ENCODE measurements at regions not wholly inside any gene's neighbourhood (a gene's known extent, or its start where the extent isn't known, plus 50 kb on each side); places are given as distances from the start of the nearest gene placed in this dataset.
"Not testable (repeated sequence)": the region's sequence is repeated elsewhere in the genome, so short reads cannot be mapped to it uniquely, and the experiment has no call there.

DNA sequence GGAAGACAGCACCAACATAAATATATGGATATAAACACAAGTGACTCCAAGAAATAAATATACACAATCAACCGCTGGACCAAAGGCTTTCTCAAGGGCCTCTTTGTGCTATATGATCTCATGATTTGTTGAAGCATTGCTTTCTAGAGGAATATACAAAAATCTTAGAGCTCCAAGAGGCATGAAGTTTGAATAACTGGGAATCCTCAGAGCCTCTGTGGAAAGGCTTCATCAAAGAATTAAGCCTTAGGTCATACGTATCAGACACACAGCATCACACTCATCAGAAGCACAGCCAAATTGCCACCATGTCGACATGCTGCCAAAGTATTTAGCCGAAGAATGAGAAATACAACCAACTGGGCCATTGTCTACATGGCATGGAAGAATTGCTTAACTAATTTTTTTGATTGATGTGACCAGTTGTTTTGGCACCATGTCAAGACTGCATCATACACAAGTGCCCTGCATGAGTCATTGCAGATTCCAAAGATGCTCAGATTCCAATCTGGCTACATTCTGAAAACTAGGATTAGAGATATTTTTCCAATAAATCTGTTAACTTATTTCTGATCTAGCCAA, 860.6 kb upstream of the ZEB2 start:
- no peak for DNase-seq

DNA sequence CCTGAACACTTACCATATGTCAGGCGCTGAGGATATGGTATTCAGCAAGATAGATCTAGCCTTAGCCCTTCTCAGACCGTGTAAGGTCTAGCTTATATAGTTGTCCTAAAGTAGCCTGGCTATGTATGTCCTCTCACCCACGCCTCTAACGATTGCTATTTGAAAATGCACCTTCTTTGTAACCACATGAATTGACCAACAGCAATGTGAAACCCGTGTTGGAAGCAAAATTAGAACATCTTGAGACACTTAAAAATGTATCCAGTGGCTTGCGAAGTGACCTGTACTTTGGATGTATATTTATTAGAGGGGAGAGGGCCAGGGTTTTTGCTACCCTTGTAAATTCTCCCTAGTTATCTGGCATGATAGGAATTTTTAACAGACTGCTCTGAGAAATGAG, 860.0 kb upstream of the ZEB2 start:
- DNase-seq: no peak

DNA sequence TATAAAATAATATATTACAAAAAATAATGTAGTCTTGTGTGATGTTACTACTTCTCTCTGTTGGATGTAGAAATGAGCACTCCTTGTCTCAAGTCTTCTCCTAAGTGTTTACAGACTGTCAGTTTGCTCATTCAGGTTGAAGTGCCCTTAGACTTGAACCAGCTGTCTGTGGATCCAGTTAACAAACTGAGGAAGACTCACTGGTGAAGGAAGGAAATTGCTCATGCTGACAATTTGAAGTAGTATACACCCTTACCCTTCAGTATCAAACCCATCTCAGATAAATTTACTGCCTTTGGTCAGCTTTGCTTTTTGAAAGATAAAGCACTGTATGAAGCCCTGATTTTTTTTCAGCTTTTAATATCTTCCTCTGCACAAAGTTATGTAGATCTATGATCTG, 854.2 kb upstream of the ZEB2 start:
- no peak for DNase-seq

DNA sequence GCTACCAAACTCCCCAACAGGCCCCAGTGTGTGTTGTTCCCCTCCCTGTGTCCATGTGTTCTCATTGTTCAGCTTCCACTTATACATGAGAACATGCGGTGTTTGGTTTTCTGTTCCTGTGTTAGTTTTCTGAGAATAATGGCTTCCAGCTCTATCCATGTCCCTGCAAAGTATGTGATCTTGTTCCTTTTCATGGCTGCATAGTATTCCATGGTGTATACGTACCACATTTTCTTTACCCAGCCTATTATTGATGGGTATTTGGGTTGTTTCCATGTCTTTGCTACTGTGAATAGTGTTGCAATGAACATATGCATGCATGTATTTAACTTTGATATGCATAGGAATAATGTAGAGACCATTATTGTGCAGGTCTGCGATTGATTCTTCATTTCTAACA, 847.4 kb upstream of the ZEB2 start:
- not testable (repeated sequence) for DNase-seq

DNA sequence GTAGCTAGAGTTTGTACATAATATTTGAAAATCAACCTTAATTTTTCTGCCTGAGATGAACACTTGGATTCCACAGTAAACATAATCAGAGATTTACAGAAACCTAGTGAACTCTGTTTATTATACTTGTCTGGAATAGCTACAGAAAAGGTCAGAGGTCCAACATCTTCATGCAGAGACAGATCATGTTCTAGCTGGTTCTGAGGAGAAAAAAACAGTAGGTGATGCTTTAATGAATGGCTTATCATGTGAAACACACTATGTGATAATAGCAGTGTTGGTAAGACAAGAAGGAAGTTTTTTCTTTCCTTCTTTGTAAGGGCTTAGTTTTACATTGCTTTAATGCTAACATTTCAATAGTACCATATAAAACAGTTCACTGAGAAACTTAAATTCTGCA, 846.4 kb upstream of the ZEB2 start:
- DNase-seq: no peak

DNA sequence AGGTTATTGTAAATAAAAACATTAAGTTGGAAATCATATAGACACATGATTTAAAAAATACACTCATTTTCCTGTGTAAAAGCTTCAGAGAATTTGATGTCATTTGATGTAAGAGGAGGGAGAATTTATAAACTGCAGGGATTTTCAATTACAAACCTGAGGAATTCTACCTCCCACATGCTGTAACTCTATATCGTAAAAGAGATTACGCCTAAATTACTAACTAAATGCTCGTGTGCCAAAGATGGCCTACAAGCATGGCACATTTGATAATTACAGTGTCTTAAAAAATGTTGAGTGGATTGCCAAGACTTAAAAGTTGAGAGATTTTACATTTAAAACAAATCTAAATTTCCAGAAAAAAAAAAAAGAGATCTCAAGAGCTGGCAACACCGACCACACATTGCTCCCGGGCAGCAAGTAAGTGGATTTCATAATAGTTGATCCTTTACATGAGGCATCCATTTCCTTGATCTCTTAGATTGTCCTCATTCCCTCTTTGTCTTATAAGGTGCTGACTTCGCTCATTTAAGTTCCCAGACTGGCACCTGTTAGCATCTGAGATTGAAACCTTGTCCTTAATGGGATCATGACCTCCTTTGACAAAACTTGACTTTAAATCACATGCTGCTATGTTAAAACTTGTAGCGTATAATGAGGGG, 840.3 kb upstream of the ZEB2 start:
- DNase-seq: no peak

DNA sequence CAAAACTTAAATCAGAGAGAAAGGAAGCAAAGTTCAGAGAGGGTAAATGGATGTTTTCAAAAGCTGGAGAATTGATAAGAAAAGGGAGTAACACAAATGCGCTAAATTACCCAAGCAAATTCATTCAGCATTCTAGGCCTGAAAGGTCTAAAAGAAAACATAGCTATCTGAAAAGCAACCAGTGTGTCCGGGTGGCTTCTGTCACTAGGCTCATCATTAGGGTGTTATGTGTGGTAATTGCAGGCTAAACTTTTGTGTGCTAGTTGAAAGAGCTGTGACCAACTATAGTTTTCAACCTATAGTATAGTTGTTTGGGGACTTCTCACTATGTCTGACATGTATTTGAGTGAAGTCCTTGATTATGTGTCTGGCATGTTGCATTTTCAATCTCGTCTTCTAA, 839.6 kb upstream of the ZEB2 start:
- no peak for DNase-seq

DNA sequence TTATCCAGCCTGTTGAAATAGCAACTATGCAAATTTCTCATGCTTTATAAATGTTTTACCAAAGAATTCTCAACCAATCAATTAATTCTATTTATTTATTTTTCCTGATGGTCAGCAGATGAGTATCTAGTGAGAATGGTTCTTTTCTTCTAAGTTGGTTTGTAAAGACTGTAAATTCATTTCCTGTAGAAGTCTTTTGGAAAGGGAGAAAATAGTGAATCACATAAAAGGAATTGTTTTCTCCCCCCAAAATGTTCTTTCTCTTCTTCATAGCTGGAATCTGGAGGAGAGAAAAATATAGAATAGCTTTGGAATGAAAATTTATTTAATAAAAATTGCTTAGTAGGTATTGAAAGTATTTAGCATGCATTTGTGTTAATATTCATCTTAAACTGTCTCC, 836.1 kb upstream of the ZEB2 start:
- no peak for DNase-seq

DNA sequence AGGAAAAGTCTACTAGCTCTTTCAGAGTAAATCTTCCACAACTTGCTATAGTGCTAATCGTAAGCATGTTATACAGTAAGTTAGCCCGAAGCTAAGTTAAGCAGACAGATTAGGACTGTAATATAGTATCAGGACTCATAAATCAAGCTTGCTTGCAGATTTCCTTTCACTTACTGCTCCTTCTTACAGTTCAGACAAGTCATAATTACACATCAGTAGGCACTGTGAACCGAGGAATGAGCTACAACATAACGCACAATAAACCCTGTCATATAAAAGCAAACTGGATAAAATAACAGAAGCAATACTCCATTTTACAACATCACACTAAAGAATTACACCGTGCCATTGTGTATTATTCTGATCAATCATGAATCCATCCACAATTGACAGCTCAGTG, 832.6 kb upstream of the ZEB2 start:
- no peak for DNase-seq

DNA sequence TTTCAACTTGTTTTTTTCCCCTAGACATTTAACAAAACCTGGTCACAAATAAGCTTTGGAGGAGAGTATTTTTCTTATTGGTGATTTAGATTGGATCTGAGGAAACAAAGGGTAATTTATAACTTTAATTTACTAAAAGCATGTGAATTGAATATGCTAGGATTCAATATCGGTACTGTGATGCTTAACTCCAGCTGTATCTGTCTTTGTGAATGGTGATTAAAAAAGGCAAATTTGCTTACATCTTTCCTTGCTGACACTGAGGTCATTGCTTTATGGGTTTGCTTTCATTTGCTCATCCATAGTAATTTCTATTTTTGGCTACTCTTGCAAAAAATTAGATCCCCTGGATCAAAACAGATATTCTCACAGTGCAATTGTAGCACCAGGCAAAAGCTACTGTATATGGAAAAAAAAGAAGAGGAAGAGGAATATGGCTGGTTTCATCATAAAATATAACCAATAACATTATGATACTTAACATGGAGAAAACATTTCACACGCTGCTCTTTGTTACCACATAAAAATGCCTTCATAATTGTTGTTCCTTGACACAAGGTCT, 832.0 kb upstream of the ZEB2 start:
- DNase-seq: no peak

DNA sequence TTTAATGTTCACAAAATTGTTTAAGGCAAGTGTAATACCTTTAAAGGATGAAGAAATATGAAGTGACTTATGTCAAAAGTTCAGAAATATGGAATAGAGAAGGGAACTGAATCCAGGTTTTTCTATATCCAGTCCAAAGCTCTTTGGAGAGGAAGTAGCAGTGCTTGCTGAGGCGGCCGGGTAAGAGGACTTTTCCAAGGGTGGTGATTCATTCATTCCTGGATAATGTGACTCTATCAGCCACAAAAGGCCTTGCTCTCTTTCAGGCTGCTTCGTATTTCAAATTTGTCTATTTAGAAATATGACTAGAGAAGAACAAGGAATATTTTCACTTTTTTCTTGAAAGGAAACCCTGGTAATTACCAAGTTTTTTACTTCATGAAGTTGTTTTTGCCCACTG, 830.1 kb upstream of the ZEB2 start:
- DNase-seq: no peak

DNA sequence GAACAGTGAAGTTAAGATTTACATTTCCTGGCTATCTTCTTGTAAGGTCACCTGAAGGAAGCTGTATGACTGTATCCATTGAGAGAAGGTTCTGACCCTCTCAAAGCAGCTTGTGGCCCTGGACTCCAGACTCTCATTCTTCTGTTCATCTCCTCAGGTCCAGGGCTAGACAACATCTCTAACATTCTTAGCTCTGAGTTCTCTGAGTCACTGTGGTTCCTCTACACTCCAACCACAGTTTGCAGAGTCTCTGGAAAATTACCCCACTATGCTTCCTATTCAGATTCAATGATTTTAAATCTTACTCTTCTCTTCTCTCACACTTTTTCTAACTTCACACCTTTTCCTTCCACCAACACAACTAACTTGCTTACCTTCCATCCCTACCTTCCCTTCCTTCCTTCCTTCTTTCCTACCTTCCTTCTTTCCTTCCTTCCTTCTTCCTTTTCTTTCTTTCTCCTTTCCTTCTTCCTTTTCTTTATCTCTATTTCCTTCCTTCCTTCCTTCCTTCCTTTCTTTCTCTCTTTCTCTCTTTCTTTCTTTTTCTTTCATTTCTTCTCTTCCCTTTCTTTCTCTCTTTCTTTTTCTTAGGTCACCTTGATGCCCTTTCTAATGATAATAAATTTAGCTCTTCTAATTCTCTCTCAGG, 824.3 kb upstream of the ZEB2 start:
- no peak for DNase-seq

DNA sequence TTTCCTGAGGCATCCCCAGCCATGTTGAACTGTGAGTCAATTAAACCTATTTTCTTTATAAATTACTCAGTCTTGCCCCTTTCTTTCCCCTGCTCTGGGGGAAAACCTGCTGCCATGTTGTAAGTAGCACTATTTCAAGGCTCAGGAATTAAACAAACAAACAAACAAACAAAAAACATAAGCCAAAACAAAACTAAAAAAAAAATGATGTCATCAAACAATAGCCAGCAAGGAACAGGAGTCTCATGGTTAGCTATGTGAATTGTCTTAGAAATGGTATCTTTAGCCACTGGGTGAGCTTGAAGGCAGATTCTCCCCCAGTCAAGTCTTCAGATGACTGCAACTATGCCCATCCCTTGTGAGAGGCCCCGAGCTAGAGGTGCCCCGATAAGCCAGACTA, 823.4 kb upstream of the ZEB2 start:
- DNase-seq: no peak

DNA sequence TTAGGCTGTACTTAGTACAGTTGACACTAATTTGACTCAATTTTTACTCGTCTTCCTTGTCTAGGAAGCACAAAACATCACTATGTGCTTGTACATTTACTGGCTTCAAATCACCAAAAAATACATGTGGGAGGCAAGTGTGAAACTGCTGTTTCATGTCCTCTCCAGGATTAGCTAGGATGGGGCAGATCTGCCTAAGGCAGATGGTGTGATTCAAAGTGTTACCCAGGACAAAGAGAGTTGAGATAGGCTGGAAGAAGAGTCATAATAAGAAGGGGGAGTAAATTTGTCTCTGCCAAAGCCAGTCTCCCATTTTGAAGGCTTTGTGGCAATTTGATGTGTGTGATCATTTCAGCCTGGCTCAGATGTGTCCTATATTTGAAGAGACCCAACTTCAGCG, 821.6 kb upstream of the ZEB2 start:
- no peak for DNase-seq

DNA sequence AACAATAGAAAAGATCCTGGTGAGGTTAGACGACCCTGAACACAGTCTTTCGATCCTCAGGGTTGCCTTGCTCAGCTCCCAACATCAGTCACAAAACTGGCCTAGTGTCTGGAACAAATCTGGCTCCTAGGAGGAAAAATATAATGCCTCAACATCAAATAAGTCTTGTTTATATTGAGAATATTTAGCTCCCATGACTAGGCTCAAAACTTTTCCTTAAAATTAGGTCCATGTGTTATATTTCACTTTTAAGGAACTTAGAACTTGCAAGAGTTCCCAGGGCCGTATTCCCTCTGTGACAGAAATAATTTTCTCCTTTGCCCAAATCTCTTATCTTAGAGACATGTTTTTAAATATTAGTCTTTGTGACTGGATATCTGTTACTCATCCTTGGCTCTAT, 819.7 kb upstream of the ZEB2 start:
- DNase-seq: no peak

DNA sequence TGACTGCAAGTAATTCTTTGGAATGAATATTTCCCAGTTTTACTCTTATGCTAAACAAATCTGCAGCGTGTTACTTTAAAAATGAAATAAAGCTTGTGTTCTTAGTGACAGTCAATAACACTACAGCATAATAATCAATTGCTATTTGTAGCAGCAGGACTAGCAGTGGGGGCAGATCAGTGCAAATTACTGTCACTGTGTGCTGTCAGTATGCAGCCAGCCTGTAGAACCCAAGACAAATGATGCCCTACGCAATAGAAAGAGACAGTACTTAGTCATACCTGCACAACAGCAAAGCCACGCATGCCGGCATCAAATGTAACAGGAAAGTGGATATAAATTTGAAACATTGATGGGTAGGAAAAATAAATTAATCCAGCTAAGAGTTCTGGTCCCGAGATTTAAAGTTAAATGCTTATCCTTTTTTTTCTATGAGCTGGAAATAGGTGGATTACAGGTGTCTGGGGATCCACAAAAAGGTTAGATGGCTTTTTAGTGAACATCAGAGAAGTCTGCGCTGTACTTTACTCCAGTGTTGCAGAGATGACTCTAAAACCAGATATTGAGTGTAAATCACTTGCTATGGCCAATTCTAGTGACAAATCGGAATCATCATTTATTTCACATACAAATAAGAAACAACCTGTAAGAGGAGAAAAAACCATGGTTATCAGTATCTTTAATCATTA, 812.4 kb upstream of the ZEB2 start:
- DNase-seq: no peak

DNA sequence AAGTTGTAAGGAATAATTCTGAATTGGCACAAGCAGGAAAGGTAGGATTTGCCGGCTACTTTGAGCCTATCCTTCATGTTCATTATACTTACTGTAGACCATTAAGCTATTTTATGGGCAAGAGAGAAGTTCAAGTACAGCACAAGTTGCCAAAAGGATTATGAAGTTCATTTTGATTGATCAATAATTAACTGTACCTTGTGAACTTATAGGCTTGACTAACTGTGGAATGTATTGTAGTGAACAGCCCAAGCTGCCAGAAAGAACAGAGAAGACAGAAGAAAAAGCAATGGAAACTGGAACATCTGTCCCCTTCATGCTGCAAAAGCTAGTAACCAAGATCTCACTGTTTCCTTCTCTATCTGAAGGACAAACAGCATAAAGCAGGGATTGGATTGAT, 810.1 kb upstream of the ZEB2 start:
- DNase-seq: no peak

DNA sequence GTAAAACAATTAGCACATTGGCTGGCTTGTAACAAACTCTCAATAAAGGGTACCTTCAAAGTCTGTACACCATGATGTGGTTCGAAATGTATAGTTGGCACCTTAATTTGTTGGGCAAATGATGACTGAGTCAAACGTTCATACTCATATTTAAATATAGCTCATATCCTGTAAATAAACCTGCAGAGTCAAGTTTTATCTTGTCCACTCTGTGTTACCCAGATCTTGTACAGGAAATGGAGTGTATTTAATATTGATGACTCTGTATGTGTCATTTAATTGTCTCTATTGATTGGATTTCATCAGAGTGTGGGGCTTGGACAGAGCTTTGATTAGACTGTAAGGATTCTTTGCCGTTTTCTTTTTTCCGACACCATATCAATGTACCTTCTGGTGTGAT, 805.6 kb upstream of the ZEB2 start:
- DNase-seq: no peak

DNA sequence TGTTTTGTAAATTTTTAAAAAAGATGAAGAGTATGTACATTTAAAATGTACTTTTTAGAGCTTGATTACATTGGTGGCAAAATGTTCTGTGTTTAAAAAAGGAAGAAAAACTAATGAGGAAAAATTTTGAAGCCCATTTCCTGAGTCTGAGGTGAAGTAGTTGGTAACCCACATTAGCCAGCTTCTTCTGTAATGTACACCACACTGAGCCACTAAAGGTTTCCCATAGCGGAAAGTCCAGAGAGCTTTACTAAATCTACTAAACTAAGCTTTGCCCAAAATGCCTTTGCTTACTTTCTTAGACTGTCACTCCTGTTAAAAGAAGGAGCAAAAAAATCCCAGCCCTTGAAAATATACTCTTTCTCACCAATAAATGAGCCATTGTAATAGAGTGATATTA, 804.8 kb upstream of the ZEB2 start:
- DNase-seq: no peak

DNA sequence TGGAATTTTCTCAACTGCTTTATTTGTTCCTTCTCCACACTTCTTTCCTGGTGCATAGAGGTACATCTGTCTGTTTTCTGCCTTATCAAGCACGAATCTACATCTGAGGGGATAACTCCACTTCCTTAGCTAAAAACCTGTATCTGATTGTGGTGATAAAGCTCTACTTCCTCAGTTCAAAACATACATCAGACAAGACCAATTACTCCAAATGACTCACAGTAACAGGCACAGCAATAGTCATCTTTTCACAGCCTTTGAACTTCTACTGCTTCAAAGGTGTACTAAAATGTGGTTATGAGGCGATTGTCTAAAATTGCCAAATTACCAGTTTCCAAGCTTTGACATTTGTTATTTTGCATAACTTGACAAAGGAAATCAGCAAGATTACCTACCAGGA, 803.6 kb upstream of the ZEB2 start:
- no peak for DNase-seq

DNA sequence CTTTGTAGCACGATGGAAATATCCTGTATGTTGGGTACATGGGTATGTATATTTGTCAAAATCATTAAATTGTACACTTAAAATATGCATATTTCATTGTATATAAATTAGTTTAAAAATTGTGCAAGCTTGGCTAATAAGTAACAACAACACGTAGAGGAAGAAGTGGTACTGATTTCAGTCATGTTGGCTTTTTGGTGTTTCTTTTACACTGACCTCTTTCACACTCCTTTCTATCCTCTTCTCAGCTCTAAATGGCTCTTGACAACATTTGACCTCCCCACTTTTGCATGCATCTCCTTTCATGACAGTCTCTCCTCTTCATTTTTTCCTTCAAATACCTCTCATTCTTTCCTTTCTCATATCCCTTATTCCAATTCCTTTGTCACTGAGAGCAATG, 801.4 kb upstream of the ZEB2 start:
- DNase-seq: no peak

DNA sequence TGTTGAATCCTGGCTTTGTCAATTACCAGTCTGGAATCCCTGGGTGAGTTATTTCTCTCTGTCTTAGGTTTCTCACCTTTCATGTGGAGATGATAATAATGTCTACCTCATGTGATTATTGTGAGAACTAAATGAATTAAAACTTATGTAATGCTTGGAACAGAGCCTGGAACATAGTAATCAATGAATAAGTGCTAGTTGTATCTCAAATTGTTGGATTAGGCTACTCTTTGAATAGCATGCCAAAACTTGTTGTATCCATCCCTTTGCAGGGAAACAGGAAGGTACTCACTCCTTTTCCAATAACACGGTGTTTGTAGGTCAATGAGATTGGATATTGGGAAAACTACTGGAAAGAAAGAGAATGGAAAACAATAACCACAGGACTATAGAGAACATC, 796.6 kb upstream of the ZEB2 start:
- DNase-seq: no peak

DNA sequence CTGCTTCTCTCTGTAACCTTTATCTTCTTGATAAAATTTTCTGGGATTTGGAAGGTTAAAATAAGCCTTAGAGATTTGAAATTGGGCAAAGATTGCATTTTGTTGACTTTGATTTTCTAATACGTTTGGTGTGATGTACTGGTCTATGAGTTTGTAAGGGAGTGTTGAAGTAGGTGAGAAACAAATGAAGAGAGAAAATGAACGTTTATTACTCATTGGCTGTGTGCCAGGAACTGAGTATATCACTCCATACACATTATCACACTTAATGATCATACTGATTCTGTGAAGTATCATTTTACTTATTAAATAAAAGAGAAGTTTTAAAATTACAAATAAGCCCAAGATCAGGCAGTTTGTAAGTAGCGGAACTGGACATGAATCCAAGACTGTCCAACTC, 795.1 kb upstream of the ZEB2 start:
- DNase-seq: no peak

DNA sequence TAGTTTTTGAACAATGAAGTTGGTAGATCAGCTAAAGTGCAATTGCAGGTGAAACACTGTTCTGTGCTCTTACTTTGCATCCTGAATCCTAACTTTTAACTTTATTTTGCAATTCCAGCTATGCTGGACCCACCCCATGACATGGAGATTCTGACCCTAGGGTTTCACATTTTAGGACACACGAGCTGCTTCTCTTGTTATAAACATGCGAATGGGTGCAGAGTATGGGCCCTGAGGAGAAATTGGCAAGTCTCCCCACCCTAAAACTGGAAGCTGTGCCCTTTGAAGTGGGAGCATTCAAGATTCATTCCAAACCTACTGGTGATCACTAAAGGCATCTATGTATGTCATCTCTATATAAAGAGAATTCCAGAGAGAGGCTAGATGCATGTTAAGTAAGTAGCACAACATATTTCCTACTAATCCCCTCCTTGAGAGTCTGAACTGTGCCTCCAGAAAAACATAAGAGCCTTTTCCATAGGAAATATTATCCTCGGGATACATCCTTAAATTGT, 794.3 kb upstream of the ZEB2 start:
- DNase-seq: no peak
